ENCODE measurements at regions not wholly inside any gene's neighbourhood (a gene's known extent, or its start where the extent isn't known, plus 50 kb on each side); places are given as distances from the start of the nearest gene placed in this dataset.

GRCh38 chr15:69727121-69727924 lies 274.7 kb downstream of the RPLP1 start:
- Histone ChIP-seq H3K4me1 (replicated peaks) (no peaks in the 10 kb centered on the region), H3K9me3 (no peaks in the 10 kb centered on the region), H3K36me3 (no peaks in the 10 kb centered on the region), H3K4me3 (no peak overlapping the region), H3K27me3 (replicated peaks; ENCODE audit: insufficient read depth) (no peaks in the 10 kb centered on the region), H3K27ac (no peak overlapping the region)
- TF ChIP-seq CTCF (IDR thresholded peaks at IDR 0.05) = no peak
- TF ChIP-seq POLR2AphosphoS5 (IDR thresholded peaks at IDR 0.05) = no peak
- 93% methylated on average over 8 of the region's 8 CpGs for WGBS
- intact Hi-C loops (cut with DNase I) = no loop called here
- DNase-seq (ENCODE audit: low spot score) = no peak

GRCh38 chr15:69729167-69729748 lies 276.6 kb downstream of the RPLP1 start:
- no peak for DNase-seq (ENCODE audit: low spot score)
- intact Hi-C loops (cut with DNase I) = no loop called here

GRCh38 chr15:69730281-69731080 lies 277.9 kb downstream of the RPLP1 start:
- Histone ChIP-seq H3K36me3 (no peaks in the 10 kb centered on the region), H3K27me3 (replicated peaks; ENCODE audit: insufficient read depth) (no peaks in the 10 kb centered on the region), H3K4me1 (replicated peaks) (no peaks in the 10 kb centered on the region), H3K9me3 (no peaks in the 10 kb centered on the region), H3K4me3 (no peak overlapping the region), H3K27ac (no peak overlapping the region)
- intact Hi-C loops (cut with DNase I) = no loop called here
- no peak for TF ChIP-seq CTCF (IDR thresholded peaks at IDR 0.05)
- TF ChIP-seq POLR2A (IDR thresholded peaks at IDR 0.05) = no peak
- no peak for TF ChIP-seq POLR2AphosphoS5 (IDR thresholded peaks at IDR 0.05)
- DNase-seq (ENCODE audit: low spot score) = no peak
- WGBS = 67% methylated on average over 13 of the region's 13 CpGs

More at GRCh38 chr15:69729167-69729748, 276.6 kb downstream of the RPLP1 start:
- H3K4me1 ChIP-seq (replicated peaks) = no peaks in the 10 kb centered on the region
- H3K27me3 ChIP-seq (replicated peaks; ENCODE audit: insufficient read depth) = no peaks in the 10 kb centered on the region
- H3K9me3 ChIP-seq = no peaks in the 10 kb centered on the region
- 67% methylated on average over 9 of the region's 9 CpGs for WGBS
- H3K36me3 ChIP-seq = no peaks in the 10 kb centered on the region
- TF ChIP-seq POLR2A (IDR thresholded peaks at IDR 0.05) (no peak), CTCF (IDR thresholded peaks at IDR 0.05) (peak in 3 of 4 experiments; percentile 45 to 63 (median 46)), POLR2AphosphoS5 (IDR thresholded peaks at IDR 0.05) (no peak)
- H3K27ac ChIP-seq = no peak overlapping the region
- H3K4me3 ChIP-seq = no peak overlapping the region

GRCh38 chr15:69731081-69731330 lies 278.4 kb downstream of the RPLP1 start:
- TF ChIP-seq POLR2AphosphoS5 (IDR thresholded peaks at IDR 0.05) = no peak
- TF ChIP-seq CTCF (IDR thresholded peaks at IDR 0.05) = no peak
- no peak for TF ChIP-seq POLR2A (IDR thresholded peaks at IDR 0.05)
- no peak overlapping the region for H3K27ac ChIP-seq
- no peak for DNase-seq (ENCODE audit: low spot score)
- 97% methylated on average over 2 of the region's 2 CpGs for WGBS
- intact Hi-C loops (cut with DNase I) = no loop called here
- no peaks in the 10 kb centered on the region for H3K4me1 ChIP-seq (replicated peaks)
- no peaks in the 10 kb centered on the region for H3K36me3 ChIP-seq
- H3K4me3 ChIP-seq = no peak overlapping the region
- H3K9me3 ChIP-seq = no peaks in the 10 kb centered on the region
- H3K27me3 ChIP-seq (replicated peaks; ENCODE audit: insufficient read depth) = no peaks in the 10 kb centered on the region

All from prostate gland (tissue), 2 donors.